SU-DHL-6 (cell line): ENCODE measurements at regions not wholly inside any gene's neighbourhood (a gene's known extent, or its start where the extent isn't known, plus 50 kb on each side); places are given as distances from the start of the nearest gene placed in this dataset.

Experiments
- H2AFZ ChIP-seq: fragments of 200-600 bp; sonication (generic); 2 replicates; pipeline ENCODE4 v1.6.1; 2014; ENCODE audit warnings: low read depth, mild to moderate bottlenecking, moderate library complexity, mixed read lengths, antibody characterized with exemption, low read length; ENCODE audit not compliant: severe bottlenecking
- H3F3A ChIP-seq: fragments of 200-600 bp; shearing (Covaris generic); 2 replicates; pipeline ENCODE4 v1.6.0; 2016; ENCODE audit warnings: antibody characterized with exemption, mild to moderate bottlenecking; ENCODE audit not compliant: insufficient read depth
- H3K27ac ChIP-seq: fragments of 200-600 bp; sonication (generic); 2 replicates; pipeline ENCODE4 v1.5.1; 2016; ENCODE audit warnings: low read depth, mild to moderate bottlenecking, low read length, moderate library complexity, mixed read lengths
- H3K27me3 ChIP-seq: fragments of 200-600 bp; sonication (generic), shearing (Covaris generic); 2 replicates; pipeline ENCODE4 v1.6.0; 2014; ENCODE audit warnings: mild to moderate bottlenecking, low read length
- H3K36me3 ChIP-seq: fragments of 200-600 bp; sonication (generic); 2 replicates; pipeline ENCODE4 v1.6.1; 2014; ENCODE audit warnings: mild to moderate bottlenecking, low read length, mixed read lengths
- H3K4me2 ChIP-seq: fragments of 300-600, 200-600 bp; shearing (Covaris generic), sonication (generic); 2 replicates; pipeline ENCODE4 v1.6.0; 2014; ENCODE audit warnings: low read length, low read depth, mild to moderate bottlenecking; ENCODE audit not compliant: poor library complexity, severe bottlenecking
- H3K4me3 ChIP-seq: fragments of 200-600 bp; sonication (generic); 2 replicates; pipeline ENCODE4 v1.5.1; 2014; ENCODE audit warnings: antibody characterized with exemption, low read length, mild to moderate bottlenecking, mixed read lengths; ENCODE audit not compliant: insufficient read depth, poor library complexity, severe bottlenecking
- H3K79me2 ChIP-seq: fragments of 200-600 bp; sonication (generic); 2 replicates; pipeline ENCODE4 v1.6.1; 2014; ENCODE audit warnings: mild to moderate bottlenecking, low read length, moderate library complexity; ENCODE audit not compliant: insufficient read depth
- H3K9ac ChIP-seq: fragments of 200-600 bp; sonication (generic); 2 replicates; pipeline ENCODE4 v1.7.0; 2014; ENCODE audit warnings: mild to moderate bottlenecking, low read length
- H3K9me2 ChIP-seq: fragments of 200-600 bp; sonication (generic); replicated peaks from 2 replicates; pipeline ENCODE4 v1.6.1; 2014; ENCODE audit warnings: low read length; ENCODE audit not compliant: insufficient read depth
- H3K9me3 ChIP-seq: fragments of 200-600 bp; sonication (generic); 2 replicates; pipeline ENCODE4 v1.6.1; 2014; ENCODE audit warnings: low read length, mixed read lengths; ENCODE audit not compliant: insufficient read depth
- H4K20me1 ChIP-seq: fragments of 200-600 bp; sonication (generic); 2 replicates; pipeline ENCODE4 v1.6.1; 2014; ENCODE audit warnings: low read depth, mild to moderate bottlenecking, antibody characterized with exemption, low read length, moderate library complexity, mixed read lengths
- EZH2phosphoT487 ChIP-seq: fragments of 200-600 bp; sonication (generic), shearing (Covaris generic); conservative IDR thresholded peaks from 2 replicates; pipeline ENCODE4 v1.6.1; 2018; ENCODE audit warnings: mild to moderate bottlenecking, antibody characterized with exemption, low read length, moderate library complexity, mixed read lengths
- TF ChIP-seq, protein P1 (sequence below): fragments of 200-600 bp; sonication (generic); IDR thresholded peaks from one replicate; pipeline ENCODE4 v1.5.1; 2017; ENCODE audit warnings: antibody characterized with exemption, mild to moderate bottlenecking, low read length, moderate library complexity; ENCODE audit not compliant: insufficient read depth, poor library complexity, severe bottlenecking

DNA sequence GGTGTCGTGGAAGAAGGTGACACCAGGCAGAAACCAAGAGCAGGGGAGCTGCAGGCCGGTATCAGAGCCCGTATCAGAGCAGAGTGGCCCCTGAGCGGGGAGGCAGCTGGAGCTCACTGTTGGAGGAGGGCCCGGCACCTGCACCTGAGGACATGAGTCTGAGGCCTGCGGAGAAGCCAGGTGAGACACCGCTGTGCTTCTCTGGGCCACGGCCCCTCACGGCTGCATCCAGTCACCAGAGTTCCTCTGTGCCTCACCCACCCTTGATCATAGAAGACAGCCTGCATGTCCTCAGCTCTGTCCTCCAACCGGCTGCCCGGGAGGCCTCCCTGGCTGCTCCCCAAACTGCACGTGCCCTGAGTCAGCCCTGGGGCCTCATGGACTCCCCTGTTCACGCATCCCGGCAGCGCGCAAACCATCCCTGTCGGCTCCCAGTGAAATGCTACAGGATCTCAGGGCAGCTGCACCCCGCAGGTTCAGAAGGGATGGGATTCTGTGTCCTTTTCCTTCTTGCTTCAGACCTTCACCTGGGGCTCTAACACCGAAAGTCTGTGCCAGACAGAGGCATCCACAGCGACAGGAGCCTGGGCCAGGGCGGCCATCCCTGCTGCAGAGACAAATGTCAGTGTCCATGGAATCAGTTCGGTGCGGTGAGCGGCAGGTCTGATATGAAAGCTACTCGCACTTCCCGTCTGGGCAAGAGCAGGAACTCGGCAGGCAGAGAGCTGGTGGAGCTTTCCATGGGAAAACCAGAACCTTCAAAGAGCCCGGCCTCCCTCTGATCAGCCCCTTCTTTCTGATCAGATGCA, 111.9 kb upstream of the FAM20C start:
- Histone ChIP-seq H3K79me2 (no peaks in the 10 kb centered on the region), H3K9me3 (no peaks in the 10 kb centered on the region), H3K9me2 (no peaks in the 10 kb centered on the region), H3K27me3 (no peaks in the 10 kb centered on the region), H3K4me2 (no peak overlapping the region), H3K36me3 (no peaks in the 10 kb centered on the region), H2AFZ (no peak overlapping the region), H3F3A (no peaks in the 10 kb centered on the region), H3K9ac (no peak overlapping the region), H3K4me3 (no peak overlapping the region), H4K20me1 (no peaks in the 10 kb centered on the region), H3K27ac (no peak overlapping the region)
- TF ChIP-seq, protein P1, sequence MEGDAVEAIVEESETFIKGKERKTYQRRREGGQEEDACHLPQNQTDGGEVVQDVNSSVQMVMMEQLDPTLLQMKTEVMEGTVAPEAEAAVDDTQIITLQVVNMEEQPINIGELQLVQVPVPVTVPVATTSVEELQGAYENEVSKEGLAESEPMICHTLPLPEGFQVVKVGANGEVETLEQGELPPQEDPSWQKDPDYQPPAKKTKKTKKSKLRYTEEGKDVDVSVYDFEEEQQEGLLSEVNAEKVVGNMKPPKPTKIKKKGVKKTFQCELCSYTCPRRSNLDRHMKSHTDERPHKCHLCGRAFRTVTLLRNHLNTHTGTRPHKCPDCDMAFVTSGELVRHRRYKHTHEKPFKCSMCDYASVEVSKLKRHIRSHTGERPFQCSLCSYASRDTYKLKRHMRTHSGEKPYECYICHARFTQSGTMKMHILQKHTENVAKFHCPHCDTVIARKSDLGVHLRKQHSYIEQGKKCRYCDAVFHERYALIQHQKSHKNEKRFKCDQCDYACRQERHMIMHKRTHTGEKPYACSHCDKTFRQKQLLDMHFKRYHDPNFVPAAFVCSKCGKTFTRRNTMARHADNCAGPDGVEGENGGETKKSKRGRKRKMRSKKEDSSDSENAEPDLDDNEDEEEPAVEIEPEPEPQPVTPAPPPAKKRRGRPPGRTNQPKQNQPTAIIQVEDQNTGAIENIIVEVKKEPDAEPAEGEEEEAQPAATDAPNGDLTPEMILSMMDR = no peak

DNA sequence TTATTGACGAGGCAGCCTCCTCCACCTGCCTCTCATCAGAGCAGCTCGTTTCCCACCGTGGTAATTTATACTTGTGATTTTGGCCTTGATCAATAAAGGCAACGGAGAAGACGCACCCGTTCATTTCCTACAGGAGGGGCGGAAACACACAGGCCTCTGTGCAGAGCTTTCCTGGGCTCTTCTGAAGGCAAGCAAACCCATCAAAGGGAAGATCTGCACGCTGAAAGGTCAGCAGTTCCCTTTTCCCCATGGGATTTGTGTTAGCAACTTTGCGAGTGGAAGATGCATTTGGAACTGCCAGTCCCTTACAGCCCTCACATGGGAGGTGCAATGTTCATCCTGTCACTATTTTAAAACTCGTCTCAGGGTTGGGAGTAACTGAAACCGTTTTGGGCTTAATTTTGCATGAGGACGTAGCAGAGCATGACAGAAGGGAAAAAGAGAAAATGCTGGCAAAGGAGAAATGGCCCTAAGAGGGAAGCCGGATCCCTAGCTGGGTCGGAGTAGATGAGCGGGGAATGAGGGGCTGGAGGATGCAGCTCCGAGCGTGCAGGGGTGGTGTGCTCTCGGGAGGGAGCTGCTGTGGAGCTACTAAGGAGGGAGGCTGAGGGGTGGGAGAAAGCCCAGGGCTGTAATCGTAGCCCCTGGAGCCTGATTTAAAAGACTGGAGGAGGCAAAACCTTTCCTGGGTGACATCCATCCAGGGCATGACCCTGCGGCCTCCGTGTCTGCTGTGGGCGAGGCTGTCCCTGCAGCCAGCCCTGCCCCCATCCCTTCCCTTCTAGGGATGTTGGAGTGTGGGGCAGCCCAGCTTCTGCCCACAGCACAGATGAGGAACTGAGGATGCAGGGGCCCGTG, 111.1 kb upstream of the FAM20C start:
- H3K4me2 ChIP-seq = no peak overlapping the region

DNA sequence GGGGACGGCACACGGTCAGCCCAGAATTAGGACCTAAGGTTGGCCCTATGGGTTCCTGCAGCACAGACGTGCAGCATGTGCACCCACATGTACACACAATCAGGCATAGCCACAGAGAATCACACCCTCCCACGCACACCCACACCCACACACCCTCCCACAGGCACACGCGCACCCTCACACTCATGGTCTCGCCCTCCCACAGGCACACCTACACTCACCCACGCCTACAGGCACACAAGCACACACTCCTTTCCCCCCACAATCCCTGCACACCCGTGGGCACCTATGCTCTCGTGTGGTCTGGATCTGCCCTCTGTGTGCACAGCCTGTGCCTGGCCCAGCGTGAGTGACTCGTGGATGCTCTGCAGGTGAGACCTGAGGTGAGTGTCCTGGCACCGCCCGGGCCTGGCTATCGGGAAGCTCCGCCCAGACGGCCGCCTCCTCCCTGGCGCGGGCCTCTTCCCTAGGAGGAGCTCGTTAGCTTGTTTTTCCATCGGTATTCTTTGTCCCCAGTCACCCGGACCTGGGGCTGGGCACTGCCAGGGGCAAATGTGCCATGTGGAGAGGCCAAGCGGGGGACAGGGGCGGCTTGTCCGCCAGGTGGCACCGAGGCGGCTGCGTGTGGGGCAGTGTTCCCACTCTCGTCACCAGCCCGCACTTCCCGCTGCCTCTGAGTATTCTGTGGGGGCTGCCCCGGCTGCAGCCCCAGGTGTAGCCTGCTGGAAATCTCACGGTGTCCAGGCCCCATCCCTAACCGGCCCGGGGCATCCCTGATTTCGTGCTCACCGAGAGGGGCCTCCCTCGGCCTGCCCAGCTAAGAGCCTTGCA, 110.2 kb upstream of the FAM20C start:
- Histone ChIP-seq H2AFZ (no peak overlapping the region), H3K27ac (no peak overlapping the region), H3K4me3 (no peak overlapping the region), H3K9me2 (no peaks in the 10 kb centered on the region), H3K79me2 (no peaks in the 10 kb centered on the region), H3K9ac (no peak overlapping the region), H3K4me2 (no peak overlapping the region), H3F3A (no peaks in the 10 kb centered on the region), H3K9me3 (no peaks in the 10 kb centered on the region), H3K36me3 (no peaks in the 10 kb centered on the region), H4K20me1 (no peaks in the 10 kb centered on the region), H3K27me3 (no peaks in the 10 kb centered on the region)
- no peak for TF ChIP-seq EZH2phosphoT487
- TF ChIP-seq, protein P1 = no peak

More for the DNA sequence above, 111.1 kb upstream of the FAM20C start:
- Histone ChIP-seq H3K36me3 (no peaks in the 10 kb centered on the region), H2AFZ (no peak overlapping the region), H3K9me3 (no peaks in the 10 kb centered on the region), H3K9ac (no peak overlapping the region), H3K79me2 (no peaks in the 10 kb centered on the region), H3K4me3 (no peak overlapping the region), H3K27me3 (no peaks in the 10 kb centered on the region), H3F3A (no peaks in the 10 kb centered on the region), H3K9me2 (no peaks in the 10 kb centered on the region), H4K20me1 (no peaks in the 10 kb centered on the region), H3K27ac (no peak overlapping the region)
- TF ChIP-seq EZH2phosphoT487 = no peak
- TF ChIP-seq, protein P1 = no peak
